HG02970 (cell line): ENCODE measurements at regions not wholly inside any gene's neighbourhood (a gene's known extent, or its start where the extent isn't known, plus 50 kb on each side); places are given as distances from the start of the nearest gene placed in this dataset.

Experiments
- ATAC-seq: cut with Tn5 transposase; IDR thresholded peaks from one replicate; pipeline ENCODE4 v1.9.1; 2021; ENCODE audit warnings: mild to moderate bottlenecking, moderate library complexity, moderate number of reproducible peaks; ENCODE audit not compliant: unreplicated experiment, low FRiP score

- ATAC-seq: no peak
Measured at GRCh38 chr6:165229216-165229615, 80.2 kb downstream of the C6orf118 start.

- ATAC-seq: no peak
Measured at GRCh38 chr6:165227644-165228329, 81.6 kb downstream of the C6orf118 start.

GRCh38 chr6:165223736-165224135 is 85.7 kb downstream of the C6orf118 start:
- no peak for ATAC-seq

GRCh38 chr6:165223101-165223500 is 86.3 kb downstream of the C6orf118 start:
- ATAC-seq: no peak

- ATAC-seq: no peak
Measured at GRCh38 chr6:165222315-165223025, 86.9 kb downstream of the C6orf118 start.

- ATAC-seq: no peak
Measured at GRCh38 chr6:165220045-165220444, 89.4 kb downstream of the C6orf118 start.

- no peak for ATAC-seq
Measured at GRCh38 chr6:165219629-165220028, 89.8 kb downstream of the C6orf118 start.

- ATAC-seq: no peak
Measured at GRCh38 chr6:165218829-165219228, 90.6 kb downstream of the C6orf118 start.

- ATAC-seq: no peak
Measured at GRCh38 chr6:165206798-165207197, 102.6 kb downstream of the C6orf118 start.

GRCh38 chr6:165205632-165206031 is 103.8 kb downstream of the C6orf118 start:
- ATAC-seq: no peak

- no peak for ATAC-seq
Measured at GRCh38 chr6:165204807-165205545, 104.4 kb downstream of the C6orf118 start.

GRCh38 chr6:165200178-165200577 is 109.2 kb downstream of the C6orf118 start:
- ATAC-seq: no peak

- no peak for ATAC-seq
Measured at GRCh38 chr6:165191461-165191860, 117.9 kb downstream of the C6orf118 start.

GRCh38 chr6:165186441-165187205 is 122.8 kb downstream of the C6orf118 start:
- ATAC-seq: no peak

- ATAC-seq: no peak
Measured at GRCh38 chr6:165186041-165186440, 123.4 kb downstream of the C6orf118 start.

GRCh38 chr6:165184192-165184979 is 125.0 kb downstream of the C6orf118 start:
- ATAC-seq: no peak

GRCh38 chr6:165183496-165184140 is 125.8 kb downstream of the C6orf118 start:
- no peak for ATAC-seq

- ATAC-seq: no peak
Measured at GRCh38 chr6:165183071-165183470, 126.3 kb downstream of the C6orf118 start.

- no peak for ATAC-seq
Measured at GRCh38 chr6:165181951-165182414, 127.4 kb downstream of the C6orf118 start.
